SK-N-SH treated with all-trans-retinoic acid at 6 μM for 48 hours (cell line): ENCODE measurements at regions not wholly inside any gene's neighbourhood (a gene's known extent, or its start where the extent isn't known, plus 50 kb on each side); places are given as distances from the start of the nearest gene placed in this dataset.

ENCODE experiments used
- ATAC-seq: fragments of 200-7000 bp; cut with Tn5 transposase; 3 replicates; pipeline ENCODE4 v1.9.1; 2020; ENCODE audit warnings: mild to moderate bottlenecking, moderate library complexity
- BACH2 ChIP-seq: fragments of 250-450 bp; sonication (Bioruptor Pico); IDR thresholded peaks from 2 replicates; pipeline ENCODE4 v1.9.0; 2021; ENCODE audit warnings: mild to moderate bottlenecking, borderline replicate concordance
- CREB5 ChIP-seq: fragments of 250-450 bp; sonication (Bioruptor Pico); IDR thresholded peaks from 2 replicates; pipeline ENCODE4 v1.5.1; 2020; ENCODE audit warnings: low read depth, mild to moderate bottlenecking, moderate library complexity
- CSDC2 ChIP-seq: fragments of 250-450 bp; sonication (Bioruptor Pico); IDR thresholded peaks from 2 replicates; pipeline ENCODE4 v1.5.0; 2020; ENCODE audit warnings: mild to moderate bottlenecking, moderate library complexity
- CSRNP3 ChIP-seq: fragments of 250-450 bp; sonication (Bioruptor Pico); IDR thresholded peaks from 2 replicates; pipeline ENCODE4 v1.5.1; 2021; ENCODE audit warnings: mild to moderate bottlenecking, moderate library complexity
- ESRRG ChIP-seq: fragments of 250-450 bp; sonication (Bioruptor Pico); IDR thresholded peaks from 2 replicates; pipeline ENCODE4 v1.6.1; 2021; ENCODE audit warnings: mild to moderate bottlenecking
- GLIS3 ChIP-seq: fragments of 250-450 bp; sonication (Bioruptor Pico); IDR thresholded peaks from 2 replicates; pipeline ENCODE4 v1.5.0; 2020; ENCODE audit warnings: mild to moderate bottlenecking, moderate library complexity
- OSR1 ChIP-seq: fragments of 250-450 bp; sonication (Bioruptor Pico); IDR thresholded peaks from 2 replicates; pipeline ENCODE4 v1.8.0; 2022; ENCODE audit warnings: moderate library complexity, mild to moderate bottlenecking, inconsistent platforms
- PATZ1 ChIP-seq: fragments of 250-450 bp; sonication (Bioruptor Pico); IDR thresholded peaks from 2 replicates; pipeline ENCODE4 v1.8.0; 2020; ENCODE audit warnings: mild to moderate bottlenecking, moderate library complexity, borderline replicate concordance
- POU6F1 ChIP-seq: fragments of 250-450 bp; sonication (Bioruptor Pico); IDR thresholded peaks from 2 replicates; pipeline ENCODE4 v1.8.0; 2021; ENCODE audit warnings: low read depth, mild to moderate bottlenecking, moderate library complexity, borderline replicate concordance
- PPARA ChIP-seq: fragments of 250-450 bp; sonication (Bioruptor Pico); IDR thresholded peaks from 2 replicates; pipeline ENCODE4 v1.5.0; 2020; ENCODE audit warnings: mild to moderate bottlenecking, borderline replicate concordance
- RARB ChIP-seq: fragments of 250-450 bp; sonication (Bioruptor Pico); IDR thresholded peaks from 2 replicates; pipeline ENCODE4 v1.8.0; 2021; ENCODE audit warnings: mild to moderate bottlenecking, moderate library complexity
- SNAI2 ChIP-seq: fragments of 250-450 bp; sonication (Bioruptor Pico); IDR thresholded peaks from 2 replicates; pipeline ENCODE4 v1.5.0; 2020; ENCODE audit warnings: mild to moderate bottlenecking, moderate library complexity
- TOX ChIP-seq: fragments of 250-450 bp; sonication (Bioruptor Pico); IDR thresholded peaks from 2 replicates; pipeline ENCODE4 v1.8.0; 2021; ENCODE audit warnings: mild to moderate bottlenecking, moderate library complexity, borderline replicate concordance
- TSHZ2 ChIP-seq: fragments of 250-450 bp; sonication (Bioruptor Pico); IDR thresholded peaks from 2 replicates; pipeline ENCODE4 v1.5.0; 2020; ENCODE audit warnings: mild to moderate bottlenecking, moderate library complexity
- ZC3H10 ChIP-seq: fragments of 250-450 bp; sonication (Bioruptor Pico); IDR thresholded peaks from 2 replicates; pipeline ENCODE4 v1.5.1; 2021; ENCODE audit warnings: mild to moderate bottlenecking, moderate library complexity
- ZFP3 ChIP-seq: fragments of 250-450 bp; sonication (Bioruptor Pico); IDR thresholded peaks from 2 replicates; pipeline ENCODE4 v1.5.0; 2020; ENCODE audit warnings: mild to moderate bottlenecking, moderate library complexity
- ZNF565 ChIP-seq: fragments of 450-650 bp; formaldehyde crosslinking; conservative IDR thresholded peaks from 2 replicates; pipeline ENCODE4 v1.5.0; 2020; ENCODE audit warnings: low read depth, mild to moderate bottlenecking, moderate library complexity
- ZNF70 ChIP-seq: fragments of 450-650 bp; formaldehyde crosslinking; IDR thresholded peaks from 2 replicates; pipeline ENCODE4 v1.5.0; 2020; ENCODE audit warnings: mild to moderate bottlenecking, moderate library complexity
- ZNF8 ChIP-seq: fragments of 450-650 bp; formaldehyde crosslinking; IDR thresholded peaks from 2 replicates; pipeline ENCODE4 v1.5.0; 2020; ENCODE audit warnings: mild to moderate bottlenecking, moderate library complexity

GRCh38 chr11:70630816-70631623, 232.7 kb downstream of the CTTN start:
- no peak for ATAC-seq
- TF ChIP-seq TOX (CRISPR knock-in tag) (no peak), ZC3H10 (CRISPR knock-in tag) (no peak), TSHZ2 (no peak), ZNF565 (CRISPR knock-in tag) (no peak), RARB (no peak), CREB5 (CRISPR knock-in tag) (no peak), BACH2 (CRISPR knock-in tag) (no peak), GLIS3 (no peak)

GRCh38 chr11:70631624-70632047, 233.3 kb downstream of the CTTN start:
- ATAC-seq, result no peak

More at GRCh38 chr11:70631624-70632047, 233.3 kb downstream of the CTTN start:
- TF ChIP-seq CSRNP3 (CRISPR knock-in tag), result no peak
- no peak for TF ChIP-seq TSHZ2
- TF ChIP-seq ESRRG (CRISPR knock-in tag), result no peak
- no peak for TF ChIP-seq PPARA
- TF ChIP-seq BACH2 (CRISPR knock-in tag), result no peak
- TF ChIP-seq ZFP3 (CRISPR knock-in tag), result no peak
- TF ChIP-seq CSDC2 (CRISPR knock-in tag), result no peak
- TF ChIP-seq POU6F1 (CRISPR knock-in tag), result no peak
- no peak for TF ChIP-seq ZC3H10 (CRISPR knock-in tag)
- no peak for TF ChIP-seq ZNF565 (CRISPR knock-in tag)
- TF ChIP-seq TOX (CRISPR knock-in tag), result no peak
- no peak for TF ChIP-seq ZNF70 (CRISPR knock-in tag)
- TF ChIP-seq GLIS3, result no peak
- no peak for TF ChIP-seq ZNF8
- no peak for TF ChIP-seq CREB5 (CRISPR knock-in tag)
- TF ChIP-seq OSR1 (CRISPR knock-in tag), result no peak
- TF ChIP-seq SNAI2 (CRISPR knock-in tag), result no peak
- TF ChIP-seq PATZ1 (CRISPR knock-in tag), result no peak
